Subcutaneous abdominal adipose tissue (tissue), 5 donors: ENCODE measurements at regions not wholly inside any gene's neighbourhood (a gene's known extent, or its start where the extent isn't known, plus 50 kb on each side); places are given as distances from the start of the nearest gene placed in this dataset.

Experiments used
- H3K27ac ChIP-seq: one replicate; pipeline ENCODE4 v1.7.0; 2013; ENCODE audit warnings: low read depth, mild to moderate bottlenecking, inconsistent platforms, low read length, moderate library complexity
- H3K27me3 ChIP-seq, 5 donors: one replicate each; pipeline ENCODE4 v1.7.0; 2013; ENCODE audit warnings: low read length in 5 of 5, inconsistent platforms in 1 of 5; ENCODE audit not compliant: control insufficient read depth in 5 of 5, insufficient read depth in 4 of 5
- H3K36me3 ChIP-seq, 5 donors: one replicate each; pipeline ENCODE4 v1.7.0; 2013; ENCODE audit warnings: low read length in 5 of 5; ENCODE audit not compliant: control insufficient read depth in 5 of 5, insufficient read depth in 5 of 5
- H3K4me1 ChIP-seq, 5 donors: one replicate each; pipeline ENCODE4 v1.7.0; 2013; ENCODE audit warnings: low read length in 5 of 5, mild to moderate bottlenecking in 3 of 5, moderate library complexity in 1 of 5; ENCODE audit not compliant: control insufficient read depth in 5 of 5, insufficient read depth in 5 of 5
- H3K4me3 ChIP-seq, 5 donors: one replicate each; pipeline ENCODE4 v1.7.0; 2013; ENCODE audit warnings: low read length in 5 of 5, low read depth in 1 of 5
- H3K9ac ChIP-seq, 5 donors: one replicate each; pipeline ENCODE4 v1.7.0; 2013; ENCODE audit warnings: low read length in 5 of 5, mild to moderate bottlenecking in 4 of 5, moderate library complexity in 3 of 5
- H3K9me3 ChIP-seq, 5 donors: one replicate each; pipeline ENCODE4 v1.7.0; 2013; ENCODE audit warnings: low read length in 5 of 5; ENCODE audit not compliant: control insufficient read depth in 5 of 5
- donor health status: healthy.
- donor health status: healthy.
- donor health status: healthy.
- donor health status: healthy.
- donor health status: healthy.

GRCh38 chr9:93801581-93802284 lies 153.4 kb downstream of the BARX1 start:
- H3K4me3 ChIP-seq = no peak overlapping the region

DNA sequence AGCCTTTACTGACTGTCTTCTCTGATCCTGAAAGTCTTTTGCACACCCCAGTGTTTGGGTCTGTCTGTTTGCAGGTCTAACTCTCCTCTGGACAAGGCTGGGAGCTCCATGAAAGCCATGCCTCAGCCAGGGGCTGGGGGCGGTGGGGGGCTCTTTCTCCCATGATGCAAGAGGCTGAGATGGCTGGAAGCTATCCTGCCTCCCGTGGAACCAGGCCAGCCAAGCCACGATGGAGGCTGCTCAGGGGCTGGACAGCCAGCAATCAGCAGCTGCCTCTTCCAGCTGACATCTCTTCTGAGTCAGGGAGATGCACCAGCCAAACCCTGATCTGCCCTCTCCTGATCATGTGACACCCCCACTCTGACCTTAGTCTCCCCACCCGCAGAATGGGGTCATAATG lies 154.0 kb downstream of the BARX1 start:
- H3K4me3 ChIP-seq = no peak overlapping the region

More at GRCh38 chr9:93801581-93802284, 153.4 kb downstream of the BARX1 start:
- no peaks in the 10 kb centered on the region for H3K36me3 ChIP-seq
- H3K9me3 ChIP-seq = peaks cover 0 to 17% (median 7%) of the 10 kb centered on the region in 5 donors
- H3K27ac ChIP-seq = no peak overlapping the region
- peaks cover 0 to 15% (median 6%) of the 10 kb centered on the region in 5 donors for H3K27me3 ChIP-seq
- H3K4me1 ChIP-seq = no peaks in the 10 kb centered on the region
- H3K9ac ChIP-seq = no peak overlapping the region

DNA sequence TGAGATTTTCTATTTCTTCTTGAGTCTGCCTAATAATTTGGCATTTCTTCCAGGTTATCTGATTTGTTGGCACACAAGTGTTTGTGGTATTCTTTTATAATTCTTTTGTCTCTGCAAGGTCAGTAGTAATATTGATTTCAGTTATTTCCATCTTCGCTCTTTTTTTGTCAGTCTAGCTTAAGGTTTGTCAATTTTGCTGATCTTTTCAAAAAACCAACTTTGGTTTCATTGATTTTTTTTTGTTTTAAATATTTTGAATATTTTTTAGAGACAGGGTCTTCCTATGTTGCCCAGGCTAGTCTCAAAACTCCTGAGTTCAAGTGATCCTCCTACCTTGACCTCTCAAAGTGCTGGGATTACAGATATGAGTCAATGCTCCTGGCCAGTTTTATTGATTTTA lies 162.8 kb downstream of the BARX1 start:
- Histone ChIP-seq H3K27me3 (no peaks in the 10 kb centered on the region), H3K9ac (no peak overlapping the region), H3K36me3 (no peaks in the 10 kb centered on the region), H3K4me1 (no peaks in the 10 kb centered on the region), H3K27ac (no peak overlapping the region), H3K9me3 (peaks cover 0 to 20% (median 8%) of the 10 kb centered on the region in 5 donors), H3K4me3 (no peak overlapping the region)

More for the DNA sequence above, 154.0 kb downstream of the BARX1 start:
- Histone ChIP-seq H3K27ac (no peak overlapping the region), H3K27me3 (peaks cover 0 to 15% (median 6%) of the 10 kb centered on the region in 5 donors), H3K4me1 (no peaks in the 10 kb centered on the region), H3K9ac (no peak overlapping the region), H3K9me3 (peaks cover 0 to 17% (median 7%) of the 10 kb centered on the region in 5 donors), H3K36me3 (no peaks in the 10 kb centered on the region)

DNA sequence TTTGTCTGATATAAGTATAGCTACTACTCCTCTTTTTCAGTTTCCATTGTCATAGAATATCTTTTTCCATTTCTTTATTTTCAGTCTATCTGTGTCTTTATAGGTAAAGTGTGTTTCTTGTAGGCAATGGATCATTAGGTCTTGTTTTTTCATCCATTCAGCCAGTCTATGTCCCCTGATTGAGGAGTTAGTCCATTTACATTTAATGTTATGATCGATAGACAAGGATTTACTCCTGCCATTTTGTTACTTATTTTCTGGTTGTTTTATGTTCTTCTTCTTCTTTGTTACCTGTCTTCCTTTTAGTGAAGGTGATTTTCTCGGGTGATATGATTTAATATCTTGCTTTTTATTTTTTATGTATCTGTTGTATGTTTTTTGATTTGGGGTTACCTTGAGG lies 169.0 kb downstream of the BARX1 start:
- Histone ChIP-seq H3K36me3 (no peaks in the 10 kb centered on the region), H3K27me3 (no peaks in the 10 kb centered on the region), H3K4me1 (no peaks in the 10 kb centered on the region), H3K27ac (no peak overlapping the region), H3K9me3 (peaks cover 0 to 29% (median 12%) of the 10 kb centered on the region in 5 donors), H3K9ac (no peak overlapping the region), H3K4me3 (no peak overlapping the region)

DNA sequence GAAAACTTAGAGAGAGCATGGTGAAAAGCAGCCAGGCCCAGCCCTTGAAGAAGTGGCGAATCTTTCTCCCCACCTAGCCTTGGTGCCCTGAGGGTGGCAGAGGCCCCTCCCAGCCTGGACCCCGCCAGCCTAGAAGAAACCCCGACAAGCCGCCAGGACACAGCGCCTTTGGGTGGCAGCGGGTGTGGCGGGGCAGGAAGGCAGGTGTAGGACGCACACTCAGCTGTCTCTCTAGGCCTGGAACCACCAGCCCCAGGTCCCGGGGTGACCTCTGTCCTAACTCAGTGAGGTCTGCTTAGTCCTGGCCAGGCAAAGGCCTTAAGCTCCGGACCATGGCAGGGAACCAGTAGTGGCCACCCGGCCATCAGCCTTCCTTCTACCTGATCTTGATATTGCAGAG lies 178.3 kb downstream of the BARX1 start:
- Histone ChIP-seq H3K36me3 (no peaks in the 10 kb centered on the region), H3K27ac (no peak overlapping the region), H3K9ac (no peak overlapping the region), H3K4me1 (no peaks in the 10 kb centered on the region), H3K4me3 (no peak overlapping the region), H3K9me3 (peaks cover 0 to 5% (median 1%) of the 10 kb centered on the region in 5 donors), H3K27me3 (no peaks in the 10 kb centered on the region)

DNA sequence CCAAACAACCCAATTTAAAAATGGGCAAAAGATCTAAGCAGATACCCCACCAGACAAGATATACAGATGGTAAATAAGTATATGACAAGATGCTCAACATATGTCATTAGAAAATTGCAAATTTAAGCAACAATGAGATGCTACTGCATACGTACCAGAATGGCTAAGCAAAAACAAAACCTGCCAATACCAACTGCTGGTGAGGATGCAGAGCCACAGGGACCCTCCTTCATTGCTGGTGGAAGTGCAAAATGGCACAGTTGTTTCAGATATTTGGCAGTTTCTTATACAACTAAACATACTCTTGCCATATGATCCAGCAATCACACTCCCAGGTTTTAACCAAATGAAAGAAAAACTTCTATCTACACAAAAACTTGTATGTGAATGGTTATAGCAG lies 178.9 kb downstream of the BARX1 start:
- no peak overlapping the region for H3K9ac ChIP-seq
- H3K9me3 ChIP-seq = peaks cover 0 to 5% (median 2%) of the 10 kb centered on the region in 5 donors
- no peak overlapping the region for H3K4me3 ChIP-seq
- no peaks in the 10 kb centered on the region for H3K27me3 ChIP-seq
- H3K27ac ChIP-seq = no peak overlapping the region
- no peaks in the 10 kb centered on the region for H3K4me1 ChIP-seq
- no peaks in the 10 kb centered on the region for H3K36me3 ChIP-seq

DNA sequence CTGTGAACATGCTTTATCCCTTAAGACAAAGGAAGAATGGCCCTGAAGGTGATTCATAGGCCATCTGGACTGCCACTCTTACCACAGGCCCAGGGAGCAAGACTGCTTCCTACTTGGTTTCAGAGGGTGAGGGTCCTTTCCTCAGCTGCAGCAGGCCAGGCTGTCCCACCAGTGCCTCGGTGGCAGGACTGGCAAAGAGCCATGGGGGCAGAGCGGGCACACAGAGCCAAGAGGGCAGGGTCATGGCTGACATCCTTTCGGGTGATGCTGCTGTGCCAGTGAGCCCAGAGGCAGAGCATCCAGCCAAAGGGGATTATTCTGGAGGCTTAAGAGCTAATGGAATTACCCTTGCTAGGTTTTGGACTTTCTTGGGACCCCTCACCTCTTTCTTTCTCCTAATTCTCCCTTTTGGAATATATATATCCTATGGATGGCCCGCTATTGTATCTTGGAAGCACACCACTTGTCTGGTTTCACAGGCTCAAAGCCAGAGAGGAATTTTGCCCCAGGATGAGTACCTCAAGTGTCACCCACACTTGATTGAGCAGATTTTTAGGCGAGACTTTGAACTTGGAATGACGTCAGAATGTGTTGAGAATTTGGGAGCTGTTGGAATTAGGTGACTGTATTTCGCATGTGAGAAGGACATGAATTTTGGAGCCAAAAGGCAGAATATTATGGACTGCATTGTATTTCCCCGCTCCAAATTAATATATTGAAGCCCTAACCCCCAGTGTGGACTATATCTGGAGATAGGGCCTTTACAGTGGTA lies 180.6 kb downstream of the BARX1 start:
- no peaks in the 10 kb centered on the region for H3K4me1 ChIP-seq
- no peak overlapping the region for H3K27ac ChIP-seq
- peaks cover 0 to 8% (median 5%) of the 10 kb centered on the region in 5 donors for H3K9me3 ChIP-seq
- no peak overlapping the region for H3K4me3 ChIP-seq
- no peaks in the 10 kb centered on the region for H3K36me3 ChIP-seq
- H3K9ac ChIP-seq = no peak overlapping the region
- no peaks in the 10 kb centered on the region for H3K27me3 ChIP-seq

GRCh38 chr9:93771276-93771675 lies 183.9 kb downstream of the BARX1 start:
- no peaks in the 10 kb centered on the region for H3K4me1 ChIP-seq
- no peak overlapping the region for H3K4me3 ChIP-seq
- no peak overlapping the region for H3K9ac ChIP-seq
- no peaks in the 10 kb centered on the region for H3K36me3 ChIP-seq
- no peaks in the 10 kb centered on the region for H3K27me3 ChIP-seq
- no peak overlapping the region for H3K27ac ChIP-seq
- peaks cover 0 to 21% (median 12%) of the 10 kb centered on the region in 5 donors for H3K9me3 ChIP-seq

DNA sequence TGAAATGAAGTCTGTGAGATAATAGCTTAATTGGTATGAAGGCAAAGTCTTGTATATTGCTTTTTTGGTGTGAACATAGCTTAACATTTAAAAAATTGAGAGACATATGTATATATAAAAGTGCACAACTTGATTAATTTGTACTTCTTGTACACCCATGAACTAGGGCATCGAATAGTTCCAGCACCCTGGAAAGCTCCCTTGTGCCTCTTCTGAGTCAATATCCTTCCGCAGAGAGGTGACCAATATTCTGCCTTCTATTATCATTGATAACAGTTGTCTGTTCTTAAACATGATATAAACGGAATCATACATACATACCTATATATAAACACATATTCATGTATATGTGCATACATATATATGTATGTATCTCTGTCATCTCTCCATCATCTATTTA lies 185.4 kb downstream of the PHF2 start:
- H3K4me1 ChIP-seq = no peaks in the 10 kb centered on the region
- H3K36me3 ChIP-seq = no peaks in the 10 kb centered on the region
- H3K9me3 ChIP-seq = peaks cover 9 to 35% (median 32%) of the 10 kb centered on the region in 5 donors
- no peaks in the 10 kb centered on the region for H3K27me3 ChIP-seq
- no peak overlapping the region for H3K9ac ChIP-seq
- H3K27ac ChIP-seq = no peak overlapping the region
- H3K4me3 ChIP-seq = no peak overlapping the region

GRCh38 chr9:93750045-93750444 lies 173.7 kb downstream of the PHF2 start:
- Histone ChIP-seq H3K4me3 (peak overlapping the region in 1 of 5 donors; percentile 37), H3K9ac (no peak overlapping the region), H3K27ac (no peak overlapping the region), H3K4me1 (no peaks in the 10 kb centered on the region), H3K9me3 (peaks cover 3 to 44% (median 38%) of the 10 kb centered on the region in 5 donors), H3K36me3 (no peaks in the 10 kb centered on the region), H3K27me3 (no peaks in the 10 kb centered on the region)
